HL-60 (cell line): ENCODE measurements at regions not wholly inside any gene's neighbourhood (a gene's known extent, or its start where the extent isn't known, plus 50 kb on each side); places are given as distances from the start of the nearest gene placed in this dataset.

Source experiments
- DNase-seq, 2 experiments: peaks; one replicate each; pipeline ENCODE4 v3.0.0-alpha.2; 2010 to 2020; ENCODE audit warnings: low read depth in 1 of 2, low spot score in 1 of 2
- H3K27ac ChIP-seq: fragments of 250-450 bp; sonication (Bioruptor Pico); replicated peaks from 2 replicates; pipeline ENCODE4 v1.5.1; 2020; ENCODE audit warnings: mild to moderate bottlenecking, moderate library complexity
- H3K27me3 ChIP-seq: fragments of 250-450 bp; sonication (Bioruptor Pico); 2 replicates; pipeline ENCODE4 v1.5.1; 2021; ENCODE audit warnings: mild to moderate bottlenecking, moderate library complexity; ENCODE audit not compliant: insufficient read depth, poor library complexity, severe bottlenecking
- H3K4me3 ChIP-seq: replicated peaks from 2 replicates; pipeline ENCODE4 v1.5.1; 2011; ENCODE audit warnings: mild to moderate bottlenecking, control low read depth, low read length; ENCODE audit not compliant: insufficient read depth
- CTCF ChIP-seq: IDR thresholded peaks from one replicate; pipeline ENCODE4 v1.5.1; 2011; ENCODE audit warnings: low read length, control low read depth, inconsistent platforms; ENCODE audit not compliant: insufficient read depth
- GABPA ChIP-seq: IDR thresholded peaks from 2 replicates; pipeline ENCODE4 v1.6.1; 2012; ENCODE audit warnings: low read depth
- POLR2AphosphoS5 ChIP-seq: IDR thresholded peaks from 2 replicates; pipeline ENCODE4 v1.6.1; 2012; ENCODE audit warnings: low read depth
- REST ChIP-seq: IDR thresholded peaks from 2 replicates; pipeline ENCODE4 v1.6.1; 2012; ENCODE audit warnings: low read depth; ENCODE audit not compliant: insufficient replicate concordance
- SPI1 ChIP-seq: IDR thresholded peaks from 2 replicates; pipeline ENCODE4 v1.6.1; 2012; ENCODE audit warnings: low read depth, mild to moderate bottlenecking, borderline replicate concordance

GRCh38 chr15:45855210-45855906, 220.5 kb downstream of the SQOR start:
- no peak overlapping the region for H3K27ac ChIP-seq
- H3K4me3 ChIP-seq, result no peak overlapping the region
- DNase-seq, result peak in 1 of 2 experiments; percentile 25
- no peaks in the 10 kb centered on the region for H3K27me3 ChIP-seq
- TF ChIP-seq SPI1, result no peak
- TF ChIP-seq REST, result no peak
- TF ChIP-seq POLR2AphosphoS5, result no peak
- no peak for TF ChIP-seq CTCF
- TF ChIP-seq GABPA, result no peak

GRCh38 chr15:45855907-45856579, 221.2 kb downstream of the SQOR start:
- H3K27me3 ChIP-seq, result no peaks in the 10 kb centered on the region
- no peak overlapping the region for H3K4me3 ChIP-seq
- no peak for DNase-seq
- no peak for TF ChIP-seq CTCF
- no peak for TF ChIP-seq POLR2AphosphoS5
- TF ChIP-seq REST, result no peak
- TF ChIP-seq SPI1, result no peak
- TF ChIP-seq GABPA, result no peak
- no peak overlapping the region for H3K27ac ChIP-seq

GRCh38 chr15:45857291-45857690, 222.5 kb downstream of the SQOR start:
- Histone ChIP-seq H3K27me3 (no peaks in the 10 kb centered on the region), H3K4me3 (no peak overlapping the region), H3K27ac (no peak overlapping the region)
- DNase-seq, result no peak
- no peak for TF ChIP-seq POLR2AphosphoS5
- TF ChIP-seq SPI1, result no peak
- TF ChIP-seq GABPA, result no peak
- no peak for TF ChIP-seq CTCF
- no peak for TF ChIP-seq REST
